ENCODE measurements at regions not wholly inside any gene's neighbourhood (a gene's known extent, or its start where the extent isn't known, plus 50 kb on each side); places are given as distances from the start of the nearest gene placed in this dataset.

DNA sequence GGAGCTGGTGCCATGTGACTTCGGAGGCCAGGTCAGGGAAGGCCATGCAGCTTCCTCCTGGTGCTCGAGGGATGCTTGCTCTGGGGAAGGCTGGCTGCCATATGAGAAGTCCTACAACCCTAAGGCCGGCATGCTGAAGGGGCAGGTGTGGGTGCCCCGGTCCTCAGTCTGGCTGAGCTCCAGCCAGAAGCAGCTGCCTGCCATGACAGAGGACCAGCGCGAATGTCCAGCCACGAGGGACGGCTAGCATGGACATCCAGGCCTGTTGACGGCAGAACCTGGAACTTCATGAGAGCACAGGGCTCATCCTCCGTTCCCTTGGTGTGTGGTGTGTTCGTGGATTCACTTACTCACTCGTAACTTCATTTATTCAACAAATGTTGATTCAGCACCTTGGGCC lies 140.6 kb downstream of the IRF8 start:
- TF ChIP-seq, protein P1, sequence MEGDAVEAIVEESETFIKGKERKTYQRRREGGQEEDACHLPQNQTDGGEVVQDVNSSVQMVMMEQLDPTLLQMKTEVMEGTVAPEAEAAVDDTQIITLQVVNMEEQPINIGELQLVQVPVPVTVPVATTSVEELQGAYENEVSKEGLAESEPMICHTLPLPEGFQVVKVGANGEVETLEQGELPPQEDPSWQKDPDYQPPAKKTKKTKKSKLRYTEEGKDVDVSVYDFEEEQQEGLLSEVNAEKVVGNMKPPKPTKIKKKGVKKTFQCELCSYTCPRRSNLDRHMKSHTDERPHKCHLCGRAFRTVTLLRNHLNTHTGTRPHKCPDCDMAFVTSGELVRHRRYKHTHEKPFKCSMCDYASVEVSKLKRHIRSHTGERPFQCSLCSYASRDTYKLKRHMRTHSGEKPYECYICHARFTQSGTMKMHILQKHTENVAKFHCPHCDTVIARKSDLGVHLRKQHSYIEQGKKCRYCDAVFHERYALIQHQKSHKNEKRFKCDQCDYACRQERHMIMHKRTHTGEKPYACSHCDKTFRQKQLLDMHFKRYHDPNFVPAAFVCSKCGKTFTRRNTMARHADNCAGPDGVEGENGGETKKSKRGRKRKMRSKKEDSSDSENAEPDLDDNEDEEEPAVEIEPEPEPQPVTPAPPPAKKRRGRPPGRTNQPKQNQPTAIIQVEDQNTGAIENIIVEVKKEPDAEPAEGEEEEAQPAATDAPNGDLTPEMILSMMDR (IDR thresholded peaks at IDR 0.05): no peak
- TF ChIP-seq FOSL2 (IDR thresholded peaks at IDR 0.05): no peak
- no peak for TF ChIP-seq FOSL2 (CRISPR knock-in tag; IDR thresholded peaks at IDR 0.05)
- TF ChIP-seq CHD2 (IDR thresholded peaks at IDR 0.05; ENCODE audit: low read length, partially characterized antibody): no peak
- TF ChIP-seq POLR2A (IDR thresholded peaks at IDR 0.05; ENCODE audit: low read length): no peak
- TF ChIP-seq KDM1A (IDR thresholded peaks at IDR 0.05; ENCODE audit: low read depth): no peak
- TF ChIP-seq RARB (CRISPR knock-in tag; IDR thresholded peaks at IDR 0.05): no peak
- TF ChIP-seq, protein P2, sequence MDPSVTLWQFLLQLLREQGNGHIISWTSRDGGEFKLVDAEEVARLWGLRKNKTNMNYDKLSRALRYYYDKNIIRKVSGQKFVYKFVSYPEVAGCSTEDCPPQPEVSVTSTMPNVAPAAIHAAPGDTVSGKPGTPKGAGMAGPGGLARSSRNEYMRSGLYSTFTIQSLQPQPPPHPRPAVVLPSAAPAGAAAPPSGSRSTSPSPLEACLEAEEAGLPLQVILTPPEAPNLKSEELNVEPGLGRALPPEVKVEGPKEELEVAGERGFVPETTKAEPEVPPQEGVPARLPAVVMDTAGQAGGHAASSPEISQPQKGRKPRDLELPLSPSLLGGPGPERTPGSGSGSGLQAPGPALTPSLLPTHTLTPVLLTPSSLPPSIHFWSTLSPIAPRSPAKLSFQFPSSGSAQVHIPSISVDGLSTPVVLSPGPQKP (IDR thresholded peaks at IDR 0.05; ENCODE audit: low read depth, low read length): no peak
- TF ChIP-seq, protein P3, sequence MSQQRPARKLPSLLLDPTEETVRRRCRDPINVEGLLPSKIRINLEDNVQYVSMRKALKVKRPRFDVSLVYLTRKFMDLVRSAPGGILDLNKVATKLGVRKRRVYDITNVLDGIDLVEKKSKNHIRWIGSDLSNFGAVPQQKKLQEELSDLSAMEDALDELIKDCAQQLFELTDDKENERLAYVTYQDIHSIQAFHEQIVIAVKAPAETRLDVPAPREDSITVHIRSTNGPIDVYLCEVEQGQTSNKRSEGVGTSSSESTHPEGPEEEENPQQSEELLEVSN (IDR thresholded peaks at IDR 0.05; ENCODE audit: borderline replicate concordance, low read depth): no peak
- TF ChIP-seq EHMT2 (IDR thresholded peaks at IDR 0.05; ENCODE audit: low read depth): no peak
- TF ChIP-seq, protein P4, sequence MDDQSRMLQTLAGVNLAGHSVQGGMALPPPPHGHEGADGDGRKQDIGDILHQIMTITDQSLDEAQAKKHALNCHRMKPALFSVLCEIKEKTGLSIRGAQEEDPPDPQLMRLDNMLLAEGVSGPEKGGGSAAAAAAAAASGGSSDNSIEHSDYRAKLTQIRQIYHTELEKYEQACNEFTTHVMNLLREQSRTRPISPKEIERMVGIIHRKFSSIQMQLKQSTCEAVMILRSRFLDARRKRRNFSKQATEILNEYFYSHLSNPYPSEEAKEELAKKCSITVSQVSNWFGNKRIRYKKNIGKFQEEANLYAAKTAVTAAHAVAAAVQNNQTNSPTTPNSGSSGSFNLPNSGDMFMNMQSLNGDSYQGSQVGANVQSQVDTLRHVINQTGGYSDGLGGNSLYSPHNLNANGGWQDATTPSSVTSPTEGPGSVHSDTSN (IDR thresholded peaks at IDR 0.05): no peak

All from A549 (cell line).